ENCODE measurements at regions not wholly inside any gene's neighbourhood (a gene's known extent, or its start where the extent isn't known, plus 50 kb on each side); places are given as distances from the start of the nearest gene placed in this dataset.
A peak's percentile ranks its signal among the peaks of the same experiment; 100 is the strongest.

DNA sequence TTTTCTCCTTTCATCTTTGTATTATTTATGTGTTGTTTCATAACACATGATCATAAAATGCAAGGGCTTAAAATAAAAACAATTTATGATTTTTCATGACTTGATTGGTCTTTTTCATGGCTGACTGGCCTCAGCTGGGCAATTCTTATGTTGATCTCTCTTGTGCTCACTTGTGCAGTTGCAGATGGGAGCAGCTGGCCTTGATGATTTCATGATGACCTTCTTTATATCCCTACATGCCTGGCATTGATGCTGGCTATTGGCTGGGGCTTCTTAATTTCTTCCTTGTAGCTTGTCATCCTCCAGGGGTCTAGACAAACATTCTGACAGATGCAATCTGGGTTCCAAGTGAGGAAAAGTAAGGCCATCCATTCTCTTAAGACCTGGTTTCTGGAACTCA is 1832.8 kb upstream of the FLRT2 start (continued):
- TF ChIP-seq, protein P1, sequence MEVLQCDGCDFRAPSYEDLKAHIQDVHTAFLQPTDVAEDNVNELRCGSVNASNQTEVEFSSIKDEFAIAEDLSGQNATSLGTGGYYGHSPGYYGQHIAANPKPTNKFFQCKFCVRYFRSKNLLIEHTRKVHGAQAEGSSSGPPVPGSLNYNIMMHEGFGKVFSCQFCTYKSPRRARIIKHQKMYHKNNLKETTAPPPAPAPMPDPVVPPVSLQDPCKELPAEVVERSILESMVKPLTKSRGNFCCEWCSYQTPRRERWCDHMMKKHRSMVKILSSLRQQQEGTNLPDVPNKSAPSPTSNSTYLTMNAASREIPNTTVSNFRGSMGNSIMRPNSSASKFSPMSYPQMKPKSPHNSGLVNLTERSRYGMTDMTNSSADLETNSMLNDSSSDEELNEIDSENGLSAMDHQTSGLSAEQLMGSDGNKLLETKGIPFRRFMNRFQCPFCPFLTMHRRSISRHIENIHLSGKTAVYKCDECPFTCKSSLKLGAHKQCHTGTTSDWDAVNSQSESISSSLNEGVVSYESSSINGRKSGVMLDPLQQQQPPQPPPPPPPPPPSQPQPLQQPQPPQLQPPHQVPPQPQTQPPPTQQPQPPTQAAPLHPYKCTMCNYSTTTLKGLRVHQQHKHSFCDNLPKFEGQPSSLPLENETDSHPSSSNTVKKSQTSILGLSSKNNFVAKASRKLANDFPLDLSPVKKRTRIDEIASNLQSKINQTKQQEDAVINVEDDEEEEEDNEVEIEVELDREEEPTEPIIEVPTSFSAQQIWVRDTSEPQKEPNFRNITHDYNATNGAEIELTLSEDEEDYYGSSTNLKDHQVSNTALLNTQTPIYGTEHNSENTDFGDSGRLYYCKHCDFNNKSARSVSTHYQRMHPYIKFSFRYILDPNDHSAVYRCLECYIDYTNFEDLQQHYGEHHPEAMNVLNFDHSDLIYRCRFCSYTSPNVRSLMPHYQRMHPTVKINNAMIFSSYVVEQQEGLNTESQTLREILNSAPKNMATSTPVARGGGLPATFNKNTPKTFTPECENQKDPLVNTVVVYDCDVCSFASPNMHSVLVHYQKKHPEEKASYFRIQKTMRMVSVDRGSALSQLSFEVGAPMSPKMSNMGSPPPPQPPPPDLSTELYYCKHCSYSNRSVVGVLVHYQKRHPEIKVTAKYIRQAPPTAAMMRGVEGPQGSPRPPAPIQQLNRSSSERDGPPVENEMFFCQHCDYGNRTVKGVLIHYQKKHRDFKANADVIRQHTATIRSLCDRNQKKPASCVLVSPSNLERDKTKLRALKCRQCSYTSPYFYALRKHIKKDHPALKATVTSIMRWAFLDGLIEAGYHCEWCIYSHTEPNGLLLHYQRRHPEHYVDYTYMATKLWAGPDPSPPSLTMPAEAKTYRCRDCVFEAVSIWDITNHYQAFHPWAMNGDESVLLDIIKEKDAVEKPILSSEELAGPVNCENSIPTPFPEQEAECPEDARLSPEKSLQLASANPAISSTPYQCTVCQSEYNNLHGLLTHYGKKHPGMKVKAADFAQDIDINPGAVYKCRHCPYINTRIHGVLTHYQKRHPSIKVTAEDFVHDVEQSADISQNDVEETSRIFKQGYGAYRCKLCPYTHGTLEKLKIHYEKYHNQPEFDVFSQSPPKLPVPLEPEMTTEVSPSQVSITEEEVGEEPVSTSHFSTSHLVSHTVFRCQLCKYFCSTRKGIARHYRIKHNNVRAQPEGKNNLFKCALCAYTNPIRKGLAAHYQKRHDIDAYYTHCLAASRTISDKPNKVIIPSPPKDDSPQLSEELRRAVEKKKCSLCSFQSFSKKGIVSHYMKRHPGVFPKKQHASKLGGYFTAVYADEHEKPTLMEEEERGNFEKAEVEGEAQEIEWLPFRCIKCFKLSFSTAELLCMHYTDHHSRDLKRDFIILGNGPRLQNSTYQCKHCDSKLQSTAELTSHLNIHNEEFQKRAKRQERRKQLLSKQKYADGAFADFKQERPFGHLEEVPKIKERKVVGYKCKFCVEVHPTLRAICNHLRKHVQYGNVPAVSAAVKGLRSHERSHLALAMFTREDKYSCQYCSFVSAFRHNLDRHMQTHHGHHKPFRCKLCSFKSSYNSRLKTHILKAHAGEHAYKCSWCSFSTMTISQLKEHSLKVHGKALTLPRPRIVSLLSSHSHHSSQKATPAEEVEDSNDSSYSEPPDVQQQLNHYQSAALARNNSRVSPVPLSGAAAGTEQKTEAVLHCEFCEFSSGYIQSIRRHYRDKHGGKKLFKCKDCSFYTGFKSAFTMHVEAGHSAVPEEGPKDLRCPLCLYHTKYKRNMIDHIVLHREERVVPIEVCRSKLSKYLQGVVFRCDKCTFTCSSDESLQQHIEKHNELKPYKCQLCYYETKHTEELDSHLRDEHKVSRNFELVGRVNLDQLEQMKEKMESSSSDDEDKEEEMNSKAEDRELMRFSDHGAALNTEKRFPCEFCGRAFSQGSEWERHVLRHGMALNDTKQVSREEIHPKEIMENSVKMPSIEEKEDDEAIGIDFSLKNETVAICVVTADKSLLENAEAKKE (CRISPR knock-in tag; IDR thresholded peaks at IDR 0.05), result no peak
- no peak for TF ChIP-seq EZH2phosphoT487 (IDR thresholded peaks at IDR 0.05; ENCODE audit: unreplicated experiment)
- TF ChIP-seq, protein P2, sequence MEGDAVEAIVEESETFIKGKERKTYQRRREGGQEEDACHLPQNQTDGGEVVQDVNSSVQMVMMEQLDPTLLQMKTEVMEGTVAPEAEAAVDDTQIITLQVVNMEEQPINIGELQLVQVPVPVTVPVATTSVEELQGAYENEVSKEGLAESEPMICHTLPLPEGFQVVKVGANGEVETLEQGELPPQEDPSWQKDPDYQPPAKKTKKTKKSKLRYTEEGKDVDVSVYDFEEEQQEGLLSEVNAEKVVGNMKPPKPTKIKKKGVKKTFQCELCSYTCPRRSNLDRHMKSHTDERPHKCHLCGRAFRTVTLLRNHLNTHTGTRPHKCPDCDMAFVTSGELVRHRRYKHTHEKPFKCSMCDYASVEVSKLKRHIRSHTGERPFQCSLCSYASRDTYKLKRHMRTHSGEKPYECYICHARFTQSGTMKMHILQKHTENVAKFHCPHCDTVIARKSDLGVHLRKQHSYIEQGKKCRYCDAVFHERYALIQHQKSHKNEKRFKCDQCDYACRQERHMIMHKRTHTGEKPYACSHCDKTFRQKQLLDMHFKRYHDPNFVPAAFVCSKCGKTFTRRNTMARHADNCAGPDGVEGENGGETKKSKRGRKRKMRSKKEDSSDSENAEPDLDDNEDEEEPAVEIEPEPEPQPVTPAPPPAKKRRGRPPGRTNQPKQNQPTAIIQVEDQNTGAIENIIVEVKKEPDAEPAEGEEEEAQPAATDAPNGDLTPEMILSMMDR (conservative IDR thresholded peaks at IDR 0.05; ENCODE audit: low read depth in 2 of 2), result no peak

DNA sequence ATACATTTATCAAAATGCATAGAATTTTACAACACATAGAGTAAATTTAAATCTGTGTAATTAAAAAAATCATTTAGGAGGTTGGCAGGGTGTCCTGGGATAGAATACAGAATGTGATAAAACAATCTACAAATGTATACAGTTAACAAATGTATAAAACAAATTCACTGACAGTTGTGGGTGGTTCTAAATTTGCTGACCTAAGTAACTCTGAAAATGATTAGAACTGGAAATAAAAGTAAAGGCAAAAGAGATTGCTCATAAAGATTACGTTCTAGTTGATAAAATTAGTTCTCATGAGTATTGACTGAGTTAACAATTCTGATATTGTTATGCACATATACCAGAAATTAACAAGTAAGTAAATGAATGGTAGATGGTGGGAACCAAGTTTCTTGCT is 1827.3 kb upstream of the FLRT2 start:
- Histone ChIP-seq H3K4me1 (ENCODE audit: insufficient read depth) (peaks cover 9% of the 10 kb centered on the region), H3K4me3 (no peak overlapping the region), H4K20me1 (replicated peaks; ENCODE audit: insufficient read depth) (no peaks in the 10 kb centered on the region), H3K36me3 (ENCODE audit: insufficient read depth) (no peaks in the 10 kb centered on the region), H3K27me3 (ENCODE audit: insufficient read depth) (no peaks in the 10 kb centered on the region), H2AFZ (no peak overlapping the region), H3K27ac (ENCODE audit: low read depth) (no peak overlapping the region), H3K4me2 (no peak overlapping the region), H3K9me2 (ENCODE audit: insufficient read depth) (no peaks in the 10 kb centered on the region), H3F3A (replicated peaks; ENCODE audit: low read depth) (no peaks in the 10 kb centered on the region), H3K79me2 (replicated peaks; ENCODE audit: insufficient read depth) (no peaks in the 10 kb centered on the region)
- Mint-ChIP-seq H3K4me1 (peaks cover 24% of the 10 kb centered on the region), H3K27me3 (ENCODE audit: insufficient read depth, low read depth, poor library complexity) (peaks cover 5% of the 10 kb centered on the region), H3K36me3 (ENCODE audit: low read depth) (0 out of 3 replicates have a peak, but pooled peaks cover 2% of the 10 kb centered on the region), H3K27ac (0 out of 2 replicates have a peak overlapping the region, but pooled peaks have one; percentile 48), H3K9me3 (no peaks in the 10 kb centered on the region), H3K4me3 (no peak overlapping the region)
- DNase-seq (ENCODE audit: low spot score), result no peak
- ATAC-seq, result no peak
- no peak for TF ChIP-seq POLR2AphosphoS5 (IDR thresholded peaks at IDR 0.05; ENCODE audit: low read depth)
- TF ChIP-seq, protein P2 (conservative IDR thresholded peaks at IDR 0.05; ENCODE audit: low read depth in 2 of 2), result no peak
- TF ChIP-seq, protein P3, sequence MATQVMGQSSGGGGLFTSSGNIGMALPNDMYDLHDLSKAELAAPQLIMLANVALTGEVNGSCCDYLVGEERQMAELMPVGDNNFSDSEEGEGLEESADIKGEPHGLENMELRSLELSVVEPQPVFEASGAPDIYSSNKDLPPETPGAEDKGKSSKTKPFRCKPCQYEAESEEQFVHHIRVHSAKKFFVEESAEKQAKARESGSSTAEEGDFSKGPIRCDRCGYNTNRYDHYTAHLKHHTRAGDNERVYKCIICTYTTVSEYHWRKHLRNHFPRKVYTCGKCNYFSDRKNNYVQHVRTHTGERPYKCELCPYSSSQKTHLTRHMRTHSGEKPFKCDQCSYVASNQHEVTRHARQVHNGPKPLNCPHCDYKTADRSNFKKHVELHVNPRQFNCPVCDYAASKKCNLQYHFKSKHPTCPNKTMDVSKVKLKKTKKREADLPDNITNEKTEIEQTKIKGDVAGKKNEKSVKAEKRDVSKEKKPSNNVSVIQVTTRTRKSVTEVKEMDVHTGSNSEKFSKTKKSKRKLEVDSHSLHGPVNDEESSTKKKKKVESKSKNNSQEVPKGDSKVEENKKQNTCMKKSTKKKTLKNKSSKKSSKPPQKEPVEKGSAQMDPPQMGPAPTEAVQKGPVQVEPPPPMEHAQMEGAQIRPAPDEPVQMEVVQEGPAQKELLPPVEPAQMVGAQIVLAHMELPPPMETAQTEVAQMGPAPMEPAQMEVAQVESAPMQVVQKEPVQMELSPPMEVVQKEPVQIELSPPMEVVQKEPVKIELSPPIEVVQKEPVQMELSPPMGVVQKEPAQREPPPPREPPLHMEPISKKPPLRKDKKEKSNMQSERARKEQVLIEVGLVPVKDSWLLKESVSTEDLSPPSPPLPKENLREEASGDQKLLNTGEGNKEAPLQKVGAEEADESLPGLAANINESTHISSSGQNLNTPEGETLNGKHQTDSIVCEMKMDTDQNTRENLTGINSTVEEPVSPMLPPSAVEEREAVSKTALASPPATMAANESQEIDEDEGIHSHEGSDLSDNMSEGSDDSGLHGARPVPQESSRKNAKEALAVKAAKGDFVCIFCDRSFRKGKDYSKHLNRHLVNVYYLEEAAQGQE (IDR thresholded peaks at IDR 0.05; ENCODE audit: unreplicated experiment), result no peak

Measured in GM23338 (cell line).